HCT116 (cell line): ENCODE measurements at regions not wholly inside any gene's neighbourhood (a gene's known extent, or its start where the extent isn't known, plus 50 kb on each side); places are given as distances from the start of the nearest gene placed in this dataset.

Experiments
- ATAC-seq: fragments of 200-7000 bp; cut with Tn5 transposase; 2 replicates; pipeline ENCODE4 v1.9.1; 2020; ENCODE audit warnings: mild to moderate bottlenecking, moderate library complexity
- BruUV-seq: library from RNA; stranded (reverse); fragments of 400-500 nt; replicated peaks from 2 replicates; lab custom pipeline; 2021; lab: Mats Ljungman, UMichigan
- CTCF ChIA-PET: fragments of 300-600 bp; sonication (Branson Sonifier 250); formaldehyde crosslinking; loops from one replicate; lab custom pipeline; 2021; ENCODE audit warnings: antibody characterized with exemption; lab: Charles Lee
- POLR2A ChIA-PET: fragments of 300-600, 350-600 bp; sonication (Branson Sonifier 250); formaldehyde crosslinking; loops from one replicate; lab custom pipeline; 2021; ENCODE audit warnings: antibody characterized with exemption; lab: Charles Lee
- RAD21 ChIA-PET, 2 experiments: fragments of 300-600 bp; sonication (Branson Sonifier 250); formaldehyde crosslinking; loops; one replicate each; lab custom pipeline; 2023; ENCODE audit warnings: low total read pairs in 2 of 2; ENCODE audit not compliant: uncharacterized antibody in 2 of 2, unreplicated experiment in 2 of 2, low non-redundant PET in 1 of 2; lab: Charles Lee
- DNase-seq: peaks from one replicate; pipeline ENCODE4 v3.0.0-alpha.2; 2010; ENCODE audit warnings: low read depth, low spot score
- H2AFZ ChIP-seq: fragments of 200-600 bp; shearing (Covaris generic), sonication (generic); 2 replicates; pipeline ENCODE4 v1.6.1; 2017; ENCODE audit warnings: low read depth, mixed run types, mixed read lengths, antibody characterized with exemption, low read length; ENCODE audit not compliant: poor library complexity, severe bottlenecking
- H3K27ac ChIP-seq: 2 replicates; pipeline ENCODE4 v1.5.1; 2012; ENCODE audit warnings: low read depth, low read length
- H3K27me3 ChIP-seq: fragments of 200-600 bp; sonication (generic); 2 replicates; pipeline ENCODE4 v1.6.1; 2016; ENCODE audit warnings: mixed run types, low read length, mixed read lengths; ENCODE audit not compliant: insufficient read depth
- H3K36me3 ChIP-seq, 2 experiments: fragments of 200-500 bp in 1 of 2; fragments of 200-600 bp in 1 of 2; sonication (Bioruptor generic) in 1 of 2; sonication (generic) in 1 of 2; 2 replicates each; pipeline versions ENCODE4 v1.5.1 to v1.6.1; 2014 to 2016; ENCODE audit warnings: low read length in 2 of 2, inconsistent platforms in 1 of 2, mixed read lengths in 1 of 2, mixed run types in 1 of 2; ENCODE audit not compliant: insufficient read depth in 2 of 2, control insufficient read depth in 1 of 2
- H3K4me1 ChIP-seq, 2 experiments: fragments of 200-600 bp in 1 of 2; sonication (generic) in 1 of 2; 2 replicates each; pipeline versions ENCODE4 v1.5.1 to v1.6.1; 2012 to 2017; ENCODE audit warnings: low read length in 2 of 2, inconsistent platforms in 1 of 2, mild to moderate bottlenecking in 1 of 2, mixed read lengths in 1 of 2, mixed run types in 1 of 2, moderate library complexity in 1 of 2; ENCODE audit not compliant: insufficient read depth in 2 of 2, control insufficient read depth in 1 of 2
- H3K4me2 ChIP-seq: fragments of 200-600 bp; sonication (generic); 2 replicates; pipeline ENCODE4 v1.6.1; 2017; ENCODE audit warnings: mixed run types, low read length, mixed read lengths
- H3K4me3 ChIP-seq, 2 experiments: fragments of 200-600 bp in 1 of 2; sonication (generic) in 1 of 2; replicated peaks in 1 of 2; 2 replicates each; pipeline ENCODE4 v1.5.1; 2011 to 2016; ENCODE audit warnings: low read length in 2 of 2, control low read depth in 1 of 2, low read depth in 1 of 2, mild to moderate bottlenecking in 1 of 2, mixed read lengths in 1 of 2, mixed run types in 1 of 2
- H3K79me2 ChIP-seq: fragments of 200-600 bp; sonication (generic); 2 replicates; pipeline ENCODE4 v1.6.1; 2017; ENCODE audit warnings: mild to moderate bottlenecking, mixed run types, low read length, moderate library complexity, mixed read lengths; ENCODE audit not compliant: insufficient read depth
- H3K9ac ChIP-seq: fragments of 200-600 bp; sonication (generic); 2 replicates; pipeline ENCODE4 v1.6.1; 2016; ENCODE audit warnings: low read length, mixed read lengths
- H3K9me2 ChIP-seq: fragments of 200-600 bp; sonication (generic), shearing (Covaris generic); 2 replicates; pipeline ENCODE4 v1.6.1; 2017; ENCODE audit warnings: mixed run types, mild to moderate bottlenecking, moderate library complexity; ENCODE audit not compliant: insufficient read depth
- H3K9me3 ChIP-seq, 2 experiments: fragments of 200-500 bp in 1 of 2; fragments of 200-600 bp in 1 of 2; sonication (Bioruptor generic) in 1 of 2; sonication (generic) in 1 of 2; 2 replicates each; pipeline ENCODE4 v1.6.1; 2014 to 2017; ENCODE audit warnings: low read length in 2 of 2, mixed read lengths in 2 of 2, inconsistent platforms in 1 of 2, low read depth in 1 of 2, mild to moderate bottlenecking in 1 of 2, mixed run types in 1 of 2, moderate library complexity in 1 of 2; ENCODE audit not compliant: control insufficient read depth in 1 of 2, insufficient read depth in 1 of 2
- H4K20me1 ChIP-seq: fragments of 200-600 bp; sonication (generic), shearing (Covaris generic); 2 replicates; pipeline ENCODE4 v1.6.1; 2017; ENCODE audit warnings: mixed run types, mild to moderate bottlenecking, moderate library complexity; ENCODE audit not compliant: insufficient read depth
- CBX3 ChIP-seq: IDR thresholded peaks from 2 replicates; pipeline ENCODE4 v1.6.1; 2012; ENCODE audit warnings: low read depth
- CEBPB ChIP-seq: IDR thresholded peaks from 2 replicates; pipeline ENCODE4 v1.6.1; 2012; ENCODE audit warnings: low read depth
- CTCF ChIP-seq, 3 experiments: fragments of 200-600 bp in 1 of 3; sonication (generic) in 1 of 3; IDR thresholded peaks in 2 of 3; conservative IDR thresholded peaks in 1 of 3; 2 replicates each; pipeline ENCODE4 v1.5.1; 2012 to 2017; ENCODE audit warnings: low read depth in 2 of 3, low read length in 2 of 3, antibody characterized with exemption in 1 of 3, borderline replicate concordance in 1 of 3, control low read depth in 1 of 3, mild to moderate bottlenecking in 1 of 3, mixed read lengths in 1 of 3, mixed run types in 1 of 3, moderate library complexity in 1 of 3; ENCODE audit not compliant: insufficient read depth in 1 of 3
- EGR1 ChIP-seq: IDR thresholded peaks from 2 replicates; pipeline ENCODE4 v1.6.1; 2012; ENCODE audit warnings: low read depth
- ELF1 ChIP-seq: IDR thresholded peaks from 2 replicates; pipeline ENCODE4 v1.6.1; 2012; ENCODE audit warnings: low read depth, borderline replicate concordance
- EZH2 ChIP-seq: fragments of 200-600 bp; sonication (generic); IDR thresholded peaks from 2 replicates; pipeline ENCODE4 v1.6.1; 2017; ENCODE audit warnings: antibody characterized with exemption, mixed run types
- EZH2phosphoT487 ChIP-seq: fragments of 200-600 bp; IDR thresholded peaks from 2 replicates; pipeline ENCODE4 v1.6.1; 2018; ENCODE audit warnings: antibody characterized with exemption, borderline replicate concordance
- JUND ChIP-seq: IDR thresholded peaks from 2 replicates; pipeline ENCODE4 v1.6.1; 2012
- POLR2AphosphoS5 ChIP-seq: IDR thresholded peaks from 2 replicates; pipeline ENCODE4 v1.6.1; 2011; ENCODE audit warnings: mild to moderate bottlenecking, low read depth, low read length, moderate library complexity
- SP1 ChIP-seq: IDR thresholded peaks from 2 replicates; pipeline ENCODE4 v1.6.1; 2012; ENCODE audit warnings: low read depth
- SRF ChIP-seq: IDR thresholded peaks from 2 replicates; pipeline ENCODE4 v1.6.1; 2012; ENCODE audit warnings: low read depth
- YY1 ChIP-seq: IDR thresholded peaks from 2 replicates; pipeline ENCODE4 v1.6.1; 2011; ENCODE audit warnings: low read length, low read depth, moderate library complexity, mild to moderate bottlenecking; ENCODE audit not compliant: insufficient replicate concordance; ENCODE audit errors: extremely low read depth
- ZBTB33 ChIP-seq: IDR thresholded peaks from 2 replicates; pipeline ENCODE4 v1.6.1; 2011; ENCODE audit warnings: mild to moderate bottlenecking, low read length, moderate library complexity; ENCODE audit not compliant: insufficient replicate concordance; ENCODE audit errors: extremely low read depth
- ZNF274 ChIP-seq: fragments of 200-500 bp; sonication (Bioruptor generic); IDR thresholded peaks from 2 replicates; pipeline ENCODE4 v1.6.1; 2014; ENCODE audit warnings: mild to moderate bottlenecking, low read depth, low read length, inconsistent platforms
- intact Hi-C: fragments of 100-400 bp; cut with micrococcal nuclease; formaldehyde crosslinking; loops from 2 replicates; pipeline ENCODE4 v1.10.0; 2022
- TF ChIP-seq, protein P1 (sequence below): IDR thresholded peaks from 2 replicates; pipeline ENCODE4 v1.6.1; 2012

- no TSS peak for BruUV-seq
- H3K36me3 ChIP-seq: no peaks in the 10 kb centered on the region
- no peak overlapping the region for H3K27ac ChIP-seq
- intact Hi-C loops: no loop called here
- no peaks in the 10 kb centered on the region for H3K27me3 ChIP-seq
- DNase-seq: no peak
- H3K4me2 ChIP-seq: no peak overlapping the region
- RAD21 ChIA-PET: no interaction called here
- no peaks in the 10 kb centered on the region for H3K4me1 ChIP-seq
- H3K79me2 ChIP-seq: no peaks in the 10 kb centered on the region
- ATAC-seq: no peak
- no peak overlapping the region for H3K9ac ChIP-seq
- H4K20me1 ChIP-seq: no peaks in the 10 kb centered on the region
- no peaks in the 10 kb centered on the region for H3K9me2 ChIP-seq
- CTCF ChIA-PET: no interaction called here
- POLR2A ChIA-PET: no interaction called here
- no peaks in the 10 kb centered on the region; a peak in 1 of 4 replicates for H3K9me3 ChIP-seq
- TF ChIP-seq, protein P1, sequence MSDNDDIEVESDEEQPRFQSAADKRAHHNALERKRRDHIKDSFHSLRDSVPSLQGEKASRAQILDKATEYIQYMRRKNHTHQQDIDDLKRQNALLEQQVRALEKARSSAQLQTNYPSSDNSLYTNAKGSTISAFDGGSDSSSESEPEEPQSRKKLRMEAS: no peak
- TF ChIP-seq CBX3 (no peak), ZBTB33 (no peak), SRF (no peak), ELF1 (no peak), EZH2 (no peak), ZNF274 (no peak), POLR2AphosphoS5 (no peak), YY1 (no peak), CTCF (IDR thresholded peaks at IDR 0.05 in 2 of 3, conservative IDR thresholded peaks at IDR 0.05 in 1 of 3; ENCODE audit: borderline replicate concordance in 1 of 3, insufficient read depth in 1 of 3, low read depth in 2 of 3, low read length in 2 of 3) (no peak), EZH2phosphoT487 (no peak), SP1 (no peak), EGR1 (no peak), CEBPB (no peak), JUND (no peak)
- TF ChIP-seq, all 23 proteins: peak for 0
- no peak overlapping the region for H3K4me3 ChIP-seq
- H2AFZ ChIP-seq: no peak overlapping the region
Observed at GRCh38 chr2:80830891-80831290, 526.3 kb upstream of the LRRTM1 start.
